ENCODE measurements at regions not wholly inside any gene's neighbourhood (a gene's known extent, or its start where the extent isn't known, plus 50 kb on each side); places are given as distances from the start of the nearest gene placed in this dataset.

DNA sequence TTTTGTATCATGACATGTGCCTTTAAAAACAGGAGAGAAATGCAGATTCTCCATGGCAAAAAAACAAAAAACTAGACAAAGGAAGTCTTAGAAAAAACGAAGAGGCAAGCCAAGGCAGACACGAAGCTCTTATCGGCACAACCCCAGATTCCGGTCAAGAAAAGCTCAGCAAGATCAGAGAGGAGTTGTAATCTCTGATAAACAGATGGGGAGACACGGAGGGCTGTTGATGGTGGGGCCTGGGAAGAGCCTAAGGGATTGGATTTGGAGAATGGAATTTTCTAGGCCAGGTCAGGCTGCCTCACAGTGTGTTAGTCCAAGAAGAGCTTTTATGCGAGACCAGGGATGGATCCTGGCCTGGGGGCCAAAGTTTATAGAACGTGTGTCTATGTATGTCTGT is 96.2 kb upstream of the AKT3 start (continued):
- TF ChIP-seq, protein P1, sequence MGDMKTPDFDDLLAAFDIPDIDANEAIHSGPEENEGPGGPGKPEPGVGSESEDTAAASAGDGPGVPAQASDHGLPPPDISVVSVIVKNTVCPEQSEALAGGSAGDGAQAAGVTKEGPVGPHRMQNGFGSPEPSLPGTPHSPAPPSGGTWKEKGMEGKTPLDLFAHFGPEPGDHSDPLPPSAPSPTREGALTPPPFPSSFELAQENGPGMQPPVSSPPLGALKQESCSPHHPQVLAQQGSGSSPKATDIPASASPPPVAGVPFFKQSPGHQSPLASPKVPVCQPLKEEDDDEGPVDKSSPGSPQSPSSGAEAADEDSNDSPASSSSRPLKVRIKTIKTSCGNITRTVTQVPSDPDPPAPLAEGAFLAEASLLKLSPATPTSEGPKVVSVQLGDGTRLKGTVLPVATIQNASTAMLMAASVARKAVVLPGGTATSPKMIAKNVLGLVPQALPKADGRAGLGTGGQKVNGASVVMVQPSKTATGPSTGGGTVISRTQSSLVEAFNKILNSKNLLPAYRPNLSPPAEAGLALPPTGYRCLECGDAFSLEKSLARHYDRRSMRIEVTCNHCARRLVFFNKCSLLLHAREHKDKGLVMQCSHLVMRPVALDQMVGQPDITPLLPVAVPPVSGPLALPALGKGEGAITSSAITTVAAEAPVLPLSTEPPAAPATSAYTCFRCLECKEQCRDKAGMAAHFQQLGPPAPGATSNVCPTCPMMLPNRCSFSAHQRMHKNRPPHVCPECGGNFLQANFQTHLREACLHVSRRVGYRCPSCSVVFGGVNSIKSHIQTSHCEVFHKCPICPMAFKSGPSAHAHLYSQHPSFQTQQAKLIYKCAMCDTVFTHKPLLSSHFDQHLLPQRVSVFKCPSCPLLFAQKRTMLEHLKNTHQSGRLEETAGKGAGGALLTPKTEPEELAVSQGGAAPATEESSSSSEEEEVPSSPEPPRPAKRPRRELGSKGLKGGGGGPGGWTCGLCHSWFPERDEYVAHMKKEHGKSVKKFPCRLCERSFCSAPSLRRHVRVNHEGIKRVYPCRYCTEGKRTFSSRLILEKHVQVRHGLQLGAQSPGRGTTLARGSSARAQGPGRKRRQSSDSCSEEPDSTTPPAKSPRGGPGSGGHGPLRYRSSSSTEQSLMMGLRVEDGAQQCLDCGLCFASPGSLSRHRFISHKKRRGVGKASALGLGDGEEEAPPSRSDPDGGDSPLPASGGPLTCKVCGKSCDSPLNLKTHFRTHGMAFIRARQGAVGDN (IDR thresholded peaks at IDR 0.05): no peak

DNA sequence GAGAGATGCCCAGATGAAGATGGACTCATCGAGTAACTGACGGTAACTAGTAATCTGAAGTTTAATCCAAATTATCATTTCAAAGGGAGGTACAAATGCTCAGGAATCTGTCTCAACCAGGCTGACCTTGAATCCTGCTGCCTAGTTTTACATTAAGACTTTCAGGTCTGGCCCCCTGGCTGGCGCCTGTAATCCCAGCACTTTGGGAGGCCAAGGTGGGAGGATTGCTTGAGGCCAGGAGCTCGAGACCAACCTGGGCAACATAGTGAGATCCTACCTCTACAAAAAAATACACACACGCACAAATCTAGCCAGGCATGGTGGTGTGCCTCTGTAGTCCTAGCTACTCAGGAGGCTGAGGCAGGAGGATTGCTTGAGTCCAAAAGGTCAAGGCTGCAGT is 95.7 kb upstream of the AKT3 start:
- 53% methylated on average over 5 of the region's 5 CpGs for WGBS (ENCODE audit: insufficient coverage, insufficient replicate concordance, low lambda C conversion rate, missing lambda C conversion rate)
- H3K27me3 ChIP-seq (replicated peaks in 1 of 2; ENCODE audit: control insufficient read depth in 2 of 2, insufficient read depth in 2 of 2, low read length in 1 of 2): no peaks in the 10 kb centered on the region
- DNase-seq (ENCODE audit: low read depth, low spot score) (no peak), FAIRE-seq (no peak), ATAC-seq (no peak)
- no peaks in the 10 kb centered on the region for H3K4me1 ChIP-seq (ENCODE audit: control insufficient read depth, insufficient read depth, low read length)
- H2AFZ ChIP-seq (ENCODE audit: control insufficient read depth, low read depth, low read length): no peak overlapping the region
- H3K27ac ChIP-seq (ENCODE audit: control insufficient read depth, insufficient read depth): no peak overlapping the region
- no peaks in the 10 kb centered on the region for H3K79me2 ChIP-seq (ENCODE audit: control insufficient read depth, insufficient read depth, low read length)
- no peak overlapping the region for H3K9ac ChIP-seq (ENCODE audit: control insufficient read depth, insufficient read depth, low read length)
- H4K20me1 ChIP-seq (ENCODE audit: control insufficient read depth, insufficient read depth): no peaks in the 10 kb centered on the region
- no peaks in the 10 kb centered on the region for H3K36me3 ChIP-seq (ENCODE audit: control insufficient read depth in 2 of 2, insufficient read depth in 2 of 2, low read length in 1 of 2)
- intact Hi-C loops (cut with micrococcal nuclease; ENCODE audit: unreplicated experiment): loop anchor here (10.0 kb wide), 1 partner anchor 241 kb away; no protein-coding TSS in a partner anchor
- SMC1A ChIA-PET (ENCODE audit: uncharacterized antibody, unreplicated experiment): interaction anchor here (1.2 kb wide), 1 partner anchor 602 kb away, joined by 5 read pairs; no protein-coding TSS in a partner anchor
- in situ Hi-C loops (cut with MboI): no loop called here
- RAD21 ChIA-PET (ENCODE audit: unreplicated experiment): no interaction called here
- POLR2A ChIA-PET: no interaction called here
- CTCF ChIA-PET: no interaction called here
- no TSS peak for BruUV-seq (replicated peaks)
- H3K4me3 ChIP-seq: no peak overlapping the region
- H3K9me3 ChIP-seq (replicated peaks; ENCODE audit: control insufficient read depth, insufficient read depth, low read length): no peaks in the 10 kb centered on the region
- H3K4me2 ChIP-seq (ENCODE audit: control insufficient read depth, insufficient read depth): no peak overlapping the region
- TF ChIP-seq, protein P2, sequence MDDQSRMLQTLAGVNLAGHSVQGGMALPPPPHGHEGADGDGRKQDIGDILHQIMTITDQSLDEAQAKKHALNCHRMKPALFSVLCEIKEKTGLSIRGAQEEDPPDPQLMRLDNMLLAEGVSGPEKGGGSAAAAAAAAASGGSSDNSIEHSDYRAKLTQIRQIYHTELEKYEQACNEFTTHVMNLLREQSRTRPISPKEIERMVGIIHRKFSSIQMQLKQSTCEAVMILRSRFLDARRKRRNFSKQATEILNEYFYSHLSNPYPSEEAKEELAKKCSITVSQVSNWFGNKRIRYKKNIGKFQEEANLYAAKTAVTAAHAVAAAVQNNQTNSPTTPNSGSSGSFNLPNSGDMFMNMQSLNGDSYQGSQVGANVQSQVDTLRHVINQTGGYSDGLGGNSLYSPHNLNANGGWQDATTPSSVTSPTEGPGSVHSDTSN (IDR thresholded peaks at IDR 0.05; ENCODE audit: insufficient replicate concordance, low read depth, low read length): no peak
- TF ChIP-seq POLR2AphosphoS2 (IDR thresholded peaks at IDR 0.05; ENCODE audit: low read depth, low read length) (no peak), ATF7 (IDR thresholded peaks at IDR 0.05; ENCODE audit: low read depth) (no peak), FOXK2 (IDR thresholded peaks at IDR 0.05) (no peak), NR2C2 (IDR thresholded peaks at IDR 0.05; ENCODE audit: borderline replicate concordance, control insufficient read depth, insufficient read length, low read depth) (no peak), GATAD2B (conservative IDR thresholded peaks at IDR 0.05; ENCODE audit: low read depth) (no peak), FOS (IDR thresholded peaks at IDR 0.05; ENCODE audit: borderline replicate concordance, extremely low read depth, insufficient read length) (no peak), KLF5 (IDR thresholded peaks at IDR 0.05; ENCODE audit: partially characterized antibody) (no peak), YBX1 (IDR thresholded peaks at IDR 0.05) (no peak), SUZ12 (IDR thresholded peaks at IDR 0.05; ENCODE audit: unreplicated experiment) (no peak)
- TF ChIP-seq, protein P3, sequence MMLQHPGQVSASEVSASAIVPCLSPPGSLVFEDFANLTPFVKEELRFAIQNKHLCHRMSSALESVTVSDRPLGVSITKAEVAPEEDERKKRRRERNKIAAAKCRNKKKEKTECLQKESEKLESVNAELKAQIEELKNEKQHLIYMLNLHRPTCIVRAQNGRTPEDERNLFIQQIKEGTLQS (IDR thresholded peaks at IDR 0.05; ENCODE audit: borderline replicate concordance, extremely low read depth, low read depth, low read length): no peak
- TF ChIP-seq, protein P4, sequence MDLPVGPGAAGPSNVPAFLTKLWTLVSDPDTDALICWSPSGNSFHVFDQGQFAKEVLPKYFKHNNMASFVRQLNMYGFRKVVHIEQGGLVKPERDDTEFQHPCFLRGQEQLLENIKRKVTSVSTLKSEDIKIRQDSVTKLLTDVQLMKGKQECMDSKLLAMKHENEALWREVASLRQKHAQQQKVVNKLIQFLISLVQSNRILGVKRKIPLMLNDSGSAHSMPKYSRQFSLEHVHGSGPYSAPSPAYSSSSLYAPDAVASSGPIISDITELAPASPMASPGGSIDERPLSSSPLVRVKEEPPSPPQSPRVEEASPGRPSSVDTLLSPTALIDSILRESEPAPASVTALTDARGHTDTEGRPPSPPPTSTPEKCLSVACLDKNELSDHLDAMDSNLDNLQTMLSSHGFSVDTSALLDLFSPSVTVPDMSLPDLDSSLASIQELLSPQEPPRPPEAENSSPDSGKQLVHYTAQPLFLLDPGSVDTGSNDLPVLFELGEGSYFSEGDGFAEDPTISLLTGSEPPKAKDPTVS (IDR thresholded peaks at IDR 0.05; ENCODE audit: low read depth, low read length): no peak
- TF ChIP-seq, protein P5, sequence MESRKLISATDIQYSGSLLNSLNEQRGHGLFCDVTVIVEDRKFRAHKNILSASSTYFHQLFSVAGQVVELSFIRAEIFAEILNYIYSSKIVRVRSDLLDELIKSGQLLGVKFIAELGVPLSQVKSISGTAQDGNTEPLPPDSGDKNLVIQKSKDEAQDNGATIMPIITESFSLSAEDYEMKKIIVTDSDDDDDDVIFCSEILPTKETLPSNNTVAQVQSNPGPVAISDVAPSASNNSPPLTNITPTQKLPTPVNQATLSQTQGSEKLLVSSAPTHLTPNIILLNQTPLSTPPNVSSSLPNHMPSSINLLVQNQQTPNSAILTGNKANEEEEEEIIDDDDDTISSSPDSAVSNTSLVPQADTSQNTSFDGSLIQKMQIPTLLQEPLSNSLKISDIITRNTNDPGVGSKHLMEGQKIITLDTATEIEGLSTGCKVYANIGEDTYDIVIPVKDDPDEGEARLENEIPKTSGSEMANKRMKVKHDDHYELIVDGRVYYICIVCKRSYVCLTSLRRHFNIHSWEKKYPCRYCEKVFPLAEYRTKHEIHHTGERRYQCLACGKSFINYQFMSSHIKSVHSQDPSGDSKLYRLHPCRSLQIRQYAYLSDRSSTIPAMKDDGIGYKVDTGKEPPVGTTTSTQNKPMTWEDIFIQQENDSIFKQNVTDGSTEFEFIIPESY (IDR thresholded peaks at IDR 0.05): no peak
